Immature natural killer cell (primary cell): ENCODE measurements at regions not wholly inside any gene's neighbourhood (a gene's known extent, or its start where the extent isn't known, plus 50 kb on each side); places are given as distances from the start of the nearest gene placed in this dataset.

Experiments used
- DNase-seq, 3 donors: peaks; one replicate each; pipeline ENCODE4 v3.0.0; 2022; ENCODE audit warnings: mixed read lengths in 1 of 3
- H3K27ac Mint-ChIP-seq, 6 donors: one replicate each; pipeline ENCODE4 v1.8.0; 2020; ENCODE audit warnings: mixed read lengths in 6 of 6, mild to moderate bottlenecking in 5 of 6, inconsistent platforms in 4 of 6, moderate library complexity in 3 of 6
- H3K27me3 Mint-ChIP-seq, 3 donors: one replicate each; pipeline ENCODE4 v1.8.0; 2020 to 2021; ENCODE audit warnings: low read depth in 3 of 3, mild to moderate bottlenecking in 3 of 3, mixed read lengths in 3 of 3, moderate library complexity in 3 of 3, inconsistent platforms in 1 of 3
- H3K36me3 Mint-ChIP-seq, 3 donors: one replicate each; pipeline ENCODE4 v1.8.0; 2020; ENCODE audit warnings: mixed read lengths in 3 of 3, inconsistent platforms in 2 of 3, mild to moderate bottlenecking in 2 of 3
- H3K4me1 Mint-ChIP-seq, 2 donors: one replicate each; pipeline ENCODE4 v1.8.0; 2020; ENCODE audit warnings: inconsistent platforms in 2 of 2, mild to moderate bottlenecking in 2 of 2, mixed read lengths in 2 of 2, moderate library complexity in 1 of 2
- H3K4me3 Mint-ChIP-seq, 5 donors: one replicate each; pipeline ENCODE4 v1.8.0; 2020; ENCODE audit warnings: mild to moderate bottlenecking in 5 of 5, mixed read lengths in 5 of 5, inconsistent platforms in 3 of 5, moderate library complexity in 3 of 5
- H3K9me3 Mint-ChIP-seq, 6 donors: one replicate each; pipeline ENCODE4 v1.8.0; 2020; ENCODE audit warnings: mild to moderate bottlenecking in 6 of 6, mixed read lengths in 6 of 6, inconsistent platforms in 4 of 6, moderate library complexity in 3 of 6

DNA sequence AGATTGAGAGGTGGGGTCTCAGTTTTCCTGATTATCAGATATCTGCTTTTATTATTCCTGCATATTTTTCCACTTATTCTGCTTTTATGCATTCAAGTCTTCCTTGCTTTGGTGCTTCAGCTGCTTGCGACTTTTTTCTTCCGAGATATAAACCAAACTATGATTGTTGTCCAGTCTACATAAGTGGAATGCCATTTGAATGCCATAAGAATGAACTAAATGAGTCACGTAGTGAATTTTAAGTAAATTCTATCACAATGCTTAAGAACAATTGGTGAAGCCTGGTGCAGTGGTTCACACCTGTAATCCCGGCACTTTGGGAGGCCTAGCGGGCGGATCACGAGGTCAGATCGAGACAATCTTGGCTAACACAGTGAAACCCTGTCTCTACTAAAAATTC is 189.1 kb downstream of the PCDH18 start:
- Mint-ChIP-seq H3K4me3 (no peak overlapping the region), H3K4me1 (no peaks in the 10 kb centered on the region), H3K27ac (no peak overlapping the region), H3K9me3 (peaks cover 1 to 33% (median 9%) of the 10 kb centered on the region in 6 donors), H3K36me3 (peaks cover 0 to 4% (median 0%) of the 10 kb centered on the region in 3 donors), H3K27me3 (no peaks in the 10 kb centered on the region)
- no peak for DNase-seq

DNA sequence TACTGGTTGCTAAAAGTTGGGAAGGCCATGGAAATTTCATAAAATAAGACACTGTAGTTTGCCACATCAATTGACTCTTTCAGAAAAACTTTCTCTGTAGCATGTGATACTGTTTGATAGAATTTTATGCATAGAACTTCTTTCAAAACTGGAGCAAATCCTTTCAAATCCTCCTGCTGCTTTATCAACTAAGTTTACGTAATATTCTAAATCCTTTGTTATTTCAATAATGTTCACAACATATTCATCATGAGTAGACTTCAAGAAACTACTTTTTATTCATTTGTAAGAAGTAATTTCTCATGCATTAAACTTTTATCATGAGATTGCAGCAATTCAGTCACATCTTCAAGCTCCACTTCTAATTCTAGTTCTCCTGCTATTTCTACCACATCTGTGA is 199.3 kb downstream of the PCDH18 start:
- Mint-ChIP-seq H3K36me3 (peaks cover 0 to 5% (median 0%) of the 10 kb centered on the region in 3 donors), H3K9me3 (peaks cover 8 to 66% (median 29%) of the 10 kb centered on the region in 6 donors), H3K27me3 (no peaks in the 10 kb centered on the region), H3K27ac (no peak overlapping the region), H3K4me3 (no peak overlapping the region), H3K4me1 (no peaks in the 10 kb centered on the region)
- DNase-seq = no peak

DNA sequence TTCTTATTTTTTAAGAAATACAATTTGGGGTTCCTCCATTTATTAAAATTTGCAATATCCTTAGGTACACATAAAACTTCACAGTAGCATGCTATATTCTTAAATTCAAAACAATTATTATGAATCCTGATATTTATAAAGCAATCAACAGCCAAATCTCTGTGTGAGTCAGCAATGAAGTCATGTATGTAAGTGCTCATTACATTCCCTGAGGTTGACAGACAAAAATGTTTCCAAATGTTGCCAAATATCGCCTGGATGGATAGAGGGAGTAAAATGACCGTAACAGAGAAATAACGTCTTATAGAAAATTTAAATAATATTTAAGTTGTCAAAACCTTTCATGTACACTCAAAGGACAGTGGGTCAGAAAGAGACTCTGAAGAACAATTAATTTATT is 220.0 kb downstream of the PCDH18 start:
- Mint-ChIP-seq H3K9me3 (peaks cover 3 to 25% (median 11%) of the 10 kb centered on the region in 6 donors), H3K27me3 (no peaks in the 10 kb centered on the region), H3K36me3 (no peaks in the 10 kb centered on the region), H3K27ac (no peak overlapping the region), H3K4me1 (no peaks in the 10 kb centered on the region), H3K4me3 (no peak overlapping the region)
- DNase-seq = no peak

DNA sequence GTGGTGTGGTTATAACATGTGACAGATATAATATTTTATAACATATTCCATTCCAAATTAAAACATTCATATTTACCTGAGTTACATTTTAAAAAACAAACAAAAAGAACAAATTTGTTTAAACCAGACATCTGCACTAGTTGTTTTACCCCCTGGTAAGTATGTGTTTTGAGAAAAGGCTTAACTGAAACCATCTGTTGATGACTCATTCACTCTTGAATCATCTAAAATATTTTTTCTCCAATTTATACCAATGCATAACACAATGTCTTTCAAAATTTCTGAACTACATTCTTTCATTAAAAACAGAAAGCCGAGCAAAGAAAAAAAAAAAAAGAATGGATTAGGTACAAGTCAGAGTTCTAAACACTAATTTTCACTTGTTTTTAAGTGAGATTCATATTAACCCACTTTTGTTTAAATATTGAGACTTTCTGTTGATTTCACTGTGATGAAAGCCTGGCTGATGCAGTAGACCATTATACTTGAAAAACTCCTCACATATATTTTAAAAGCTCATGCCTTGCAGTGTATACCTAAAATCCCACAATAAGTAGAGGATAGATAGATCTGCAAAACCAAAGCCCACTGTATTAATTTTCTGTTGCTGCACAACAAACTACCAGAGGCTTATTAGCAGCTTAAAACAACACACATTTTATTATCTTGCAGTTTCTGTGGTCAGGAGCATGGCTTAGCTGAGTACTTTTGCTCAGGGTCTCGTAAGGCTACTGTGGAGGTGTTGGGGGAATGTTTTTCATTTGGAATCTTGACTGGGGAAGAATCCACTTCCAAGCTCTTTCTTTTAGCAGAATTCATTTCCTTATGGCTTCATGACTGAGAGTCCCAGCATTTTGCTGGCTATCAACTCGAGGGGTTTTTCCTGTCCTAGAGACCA is 221.5 kb downstream of the PCDH18 start:
- Mint-ChIP-seq H3K27ac (no peak overlapping the region), H3K4me3 (no peak overlapping the region), H3K4me1 (no peaks in the 10 kb centered on the region), H3K9me3 (peaks cover 2 to 24% (median 10%) of the 10 kb centered on the region in 6 donors), H3K27me3 (no peaks in the 10 kb centered on the region), H3K36me3 (no peaks in the 10 kb centered on the region)
- no peak for DNase-seq

DNA sequence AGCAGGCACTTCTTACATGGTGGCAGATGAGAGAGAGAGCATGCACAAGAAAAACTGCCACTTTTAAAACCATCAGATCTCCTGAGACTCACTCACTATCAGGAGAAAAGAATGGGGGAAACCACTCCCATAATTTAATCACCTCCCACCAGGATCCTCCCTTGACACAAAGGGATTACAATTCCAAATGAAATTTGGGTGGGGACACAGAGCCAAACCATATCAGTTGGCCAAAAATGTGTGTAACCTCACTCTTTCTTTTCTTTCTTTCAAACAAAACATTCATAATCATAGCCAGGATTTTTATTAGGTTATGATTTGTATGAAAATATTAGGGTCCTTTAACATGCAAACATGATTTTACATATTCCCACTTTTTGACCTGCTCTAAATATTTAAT is 222.1 kb downstream of the PCDH18 start:
- no peak for DNase-seq
- Mint-ChIP-seq H3K36me3 (no peaks in the 10 kb centered on the region), H3K4me3 (no peak overlapping the region)

DNA sequence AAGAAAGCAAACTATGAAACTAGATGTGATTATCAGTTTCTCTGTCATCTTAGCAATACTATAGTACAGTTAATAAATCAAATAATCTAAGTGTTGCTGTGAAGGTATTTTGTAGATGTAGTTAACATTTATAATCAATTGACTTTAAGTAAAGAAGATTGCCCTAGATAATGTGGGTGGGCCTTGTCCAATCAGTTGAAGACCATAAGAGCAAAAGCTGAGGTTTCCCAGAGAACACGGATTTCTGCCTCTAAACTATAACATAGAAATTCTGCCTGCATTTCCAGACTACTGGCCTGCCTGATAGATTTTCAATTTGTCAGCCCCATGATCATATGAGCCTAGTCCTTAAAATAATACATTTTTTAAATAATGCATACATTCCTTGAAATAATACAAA is 222.9 kb downstream of the PCDH18 start:
- DNase-seq = no peak
- no peaks in the 10 kb centered on the region for H3K36me3 Mint-ChIP-seq
- no peaks in the 10 kb centered on the region for H3K27me3 Mint-ChIP-seq
- no peaks in the 10 kb centered on the region for H3K4me1 Mint-ChIP-seq
- no peak overlapping the region for H3K4me3 Mint-ChIP-seq
- H3K9me3 Mint-ChIP-seq = peaks cover 2 to 19% (median 11%) of the 10 kb centered on the region in 6 donors
- H3K27ac Mint-ChIP-seq = no peak overlapping the region

More for the DNA sequence above, 222.1 kb downstream of the PCDH18 start:
- H3K27me3 Mint-ChIP-seq = no peaks in the 10 kb centered on the region
- no peaks in the 10 kb centered on the region for H3K4me1 Mint-ChIP-seq
- no peak overlapping the region for H3K27ac Mint-ChIP-seq
- peaks cover 2 to 21% (median 11%) of the 10 kb centered on the region in 6 donors for H3K9me3 Mint-ChIP-seq

DNA sequence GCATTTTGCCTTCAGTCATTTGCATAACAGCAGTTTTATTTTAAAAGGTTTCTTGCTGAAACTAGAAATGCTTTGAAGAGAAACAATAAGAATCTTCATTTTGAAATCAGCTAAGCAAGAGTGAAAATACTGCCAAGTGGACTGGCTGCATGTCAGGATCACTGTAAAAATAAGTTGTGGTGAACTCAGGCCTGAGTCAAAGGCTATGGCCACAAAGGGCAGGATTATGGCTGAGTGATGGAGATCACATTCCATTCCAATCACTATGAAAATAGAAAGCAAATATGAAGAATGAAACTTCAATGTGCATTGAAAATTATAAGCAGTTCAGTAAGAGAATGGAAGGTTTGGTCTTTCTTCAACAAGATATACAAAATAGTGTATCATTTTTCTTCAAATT is 224.5 kb downstream of the PCDH18 start:
- Mint-ChIP-seq H3K36me3 (no peaks in the 10 kb centered on the region), H3K9me3 (peaks cover 2 to 20% (median 12%) of the 10 kb centered on the region in 6 donors), H3K27me3 (no peaks in the 10 kb centered on the region), H3K27ac (no peak overlapping the region), H3K4me1 (no peaks in the 10 kb centered on the region), H3K4me3 (no peak overlapping the region)
- no peak for DNase-seq

DNA sequence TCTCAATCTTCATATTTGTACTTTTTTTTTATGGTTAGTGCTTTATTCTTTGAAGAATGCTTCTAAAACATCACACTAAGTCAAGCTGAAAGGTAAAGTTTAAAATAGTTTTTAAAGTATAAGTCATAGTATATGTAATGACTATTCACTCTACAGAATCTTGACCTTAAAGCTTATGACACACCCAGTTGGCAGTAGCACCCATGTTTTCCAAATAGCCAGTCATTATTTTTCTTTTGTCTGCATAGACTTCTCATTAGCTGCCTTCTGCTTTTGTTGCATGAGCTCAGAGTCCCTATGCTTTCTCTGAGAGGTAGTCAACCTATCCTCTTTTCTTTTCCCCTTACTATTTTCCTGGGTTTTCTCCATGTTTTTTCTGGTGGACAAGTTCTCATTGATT is 231.5 kb downstream of the PCDH18 start:
- DNase-seq = no peak
- H3K4me3 Mint-ChIP-seq = no peak overlapping the region
- H3K4me1 Mint-ChIP-seq = no peaks in the 10 kb centered on the region
- H3K9me3 Mint-ChIP-seq = peaks cover 8 to 33% (median 20%) of the 10 kb centered on the region in 6 donors
- no peaks in the 10 kb centered on the region for H3K36me3 Mint-ChIP-seq
- no peaks in the 10 kb centered on the region for H3K27me3 Mint-ChIP-seq
- H3K27ac Mint-ChIP-seq = no peak overlapping the region

DNA sequence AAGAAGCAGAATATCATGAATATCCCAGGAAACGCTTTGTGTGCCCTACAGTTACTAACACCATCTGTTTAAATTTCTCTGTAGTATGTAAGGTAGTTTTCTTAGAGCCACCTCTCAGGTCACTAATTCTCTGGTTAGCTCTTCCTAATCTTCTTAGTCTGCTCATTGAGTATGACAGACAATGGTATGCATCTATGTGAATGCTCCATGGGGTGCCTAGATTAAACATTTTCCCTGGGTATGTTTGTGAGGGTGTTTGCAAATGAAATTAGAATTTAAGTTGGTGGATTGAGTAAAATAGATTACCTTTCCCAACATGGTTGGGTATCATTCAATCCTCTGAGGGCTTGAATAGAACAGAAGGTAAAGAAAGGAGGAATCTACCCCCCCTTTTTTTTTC is 233.0 kb downstream of the PCDH18 start:
- Mint-ChIP-seq H3K4me3 (no peak overlapping the region), H3K27ac (no peak overlapping the region), H3K36me3 (no peaks in the 10 kb centered on the region), H3K4me1 (no peaks in the 10 kb centered on the region), H3K9me3 (peaks cover 11 to 29% (median 20%) of the 10 kb centered on the region in 6 donors), H3K27me3 (no peaks in the 10 kb centered on the region)
- no peak for DNase-seq

DNA sequence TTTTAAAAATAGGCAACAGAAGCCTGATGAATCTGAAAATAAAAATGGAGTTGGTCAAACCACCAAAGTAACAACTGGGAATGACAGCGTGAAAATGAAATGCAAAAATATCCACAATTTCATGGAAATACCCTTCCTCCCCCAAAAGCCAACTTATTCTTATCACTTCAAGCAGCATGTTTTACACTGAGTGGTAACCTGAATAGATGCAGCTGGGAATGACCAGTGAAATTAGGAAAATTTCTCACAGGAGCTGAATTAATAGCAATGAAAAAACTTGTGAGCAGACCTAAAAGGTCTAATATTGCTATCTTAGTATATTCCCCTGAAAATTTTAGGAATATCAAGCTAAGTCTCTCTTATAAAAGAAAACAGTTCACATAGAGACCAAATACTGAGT is 239.0 kb downstream of the PCDH18 start:
- Mint-ChIP-seq H3K27ac (no peak overlapping the region), H3K36me3 (no peaks in the 10 kb centered on the region), H3K4me3 (no peak overlapping the region), H3K9me3 (peaks cover 2 to 30% (median 15%) of the 10 kb centered on the region in 6 donors), H3K27me3 (no peaks in the 10 kb centered on the region), H3K4me1 (no peaks in the 10 kb centered on the region)
- DNase-seq = no peak

DNA sequence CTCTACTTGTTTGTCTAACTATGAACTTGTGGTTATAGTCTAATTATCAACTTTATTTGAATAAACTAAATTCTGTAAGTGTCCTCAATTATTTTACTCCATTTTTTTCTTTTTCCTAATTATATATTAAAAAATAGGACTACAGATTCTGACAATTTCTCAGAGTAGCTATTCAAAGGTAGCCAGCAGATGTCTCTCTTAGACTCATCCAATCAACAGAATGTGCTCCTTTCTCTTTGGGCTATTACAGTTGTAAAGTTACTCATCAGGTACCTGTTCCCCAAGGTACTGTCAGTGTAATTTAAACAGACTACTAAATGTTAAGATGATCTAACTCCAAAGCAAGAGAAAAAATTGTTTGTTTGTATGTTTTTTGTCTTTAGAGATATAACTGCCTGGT is 248.6 kb downstream of the PCDH18 start:
- Mint-ChIP-seq H3K4me3 (no peak overlapping the region), H3K4me1 (no peaks in the 10 kb centered on the region)

DNA sequence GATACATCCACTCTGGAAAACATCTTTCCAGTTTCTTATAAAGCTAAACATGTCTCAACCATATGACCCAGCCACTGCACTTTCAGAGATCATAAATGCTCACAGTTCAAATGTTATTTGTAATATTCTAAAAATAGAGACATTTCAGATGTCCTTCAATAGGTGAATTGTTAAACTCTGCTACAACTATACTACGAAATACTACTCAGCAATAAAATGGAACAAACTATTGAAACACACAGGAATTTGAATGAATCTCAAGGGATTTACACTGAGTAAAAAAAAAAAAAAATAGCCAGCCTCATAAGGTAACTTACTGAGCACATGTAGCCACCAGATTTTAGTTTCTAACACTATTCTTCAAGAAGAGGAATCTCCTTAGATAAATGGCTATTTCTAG is 253.9 kb downstream of the PCDH18 start:
- H3K9me3 Mint-ChIP-seq = peaks cover 2 to 27% (median 8%) of the 10 kb centered on the region in 6 donors
- no peaks in the 10 kb centered on the region for H3K4me1 Mint-ChIP-seq
- H3K36me3 Mint-ChIP-seq = no peaks in the 10 kb centered on the region
- no peak overlapping the region for H3K4me3 Mint-ChIP-seq
- no peaks in the 10 kb centered on the region for H3K27me3 Mint-ChIP-seq
- DNase-seq = no peak
- no peak overlapping the region for H3K27ac Mint-ChIP-seq

More for the DNA sequence above, 248.6 kb downstream of the PCDH18 start:
- Mint-ChIP-seq H3K27me3 (no peaks in the 10 kb centered on the region), H3K36me3 (no peaks in the 10 kb centered on the region), H3K27ac (no peak overlapping the region), H3K9me3 (peaks cover 3 to 29% (median 7%) of the 10 kb centered on the region in 6 donors)
- no peak for DNase-seq

DNA sequence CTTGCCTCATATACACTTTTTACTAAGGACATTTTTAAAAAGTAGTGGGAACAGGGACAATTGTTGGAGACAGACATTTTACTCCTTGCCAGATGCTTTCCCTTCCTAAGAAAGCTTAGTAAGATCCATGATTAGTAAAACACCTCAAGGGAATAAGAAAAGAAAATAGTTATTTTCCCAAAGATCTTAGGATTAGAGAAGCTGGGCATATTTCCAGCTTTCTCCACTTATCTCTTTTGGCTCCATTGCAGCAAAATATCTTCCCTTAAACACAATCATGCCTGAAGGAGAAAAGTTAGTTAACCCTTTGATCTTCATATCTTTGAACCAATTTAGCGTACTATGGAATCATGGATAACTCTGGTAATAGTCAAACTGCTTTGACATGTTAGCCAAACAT is 257.9 kb downstream of the PCDH18 start:
- H3K9me3 Mint-ChIP-seq = peaks cover 2 to 16% (median 6%) of the 10 kb centered on the region in 6 donors
- H3K27ac Mint-ChIP-seq = no peak overlapping the region
- no peak overlapping the region for H3K4me3 Mint-ChIP-seq
- H3K27me3 Mint-ChIP-seq = no peaks in the 10 kb centered on the region
- no peaks in the 10 kb centered on the region for H3K36me3 Mint-ChIP-seq
- no peak for DNase-seq
- H3K4me1 Mint-ChIP-seq = no peaks in the 10 kb centered on the region

DNA sequence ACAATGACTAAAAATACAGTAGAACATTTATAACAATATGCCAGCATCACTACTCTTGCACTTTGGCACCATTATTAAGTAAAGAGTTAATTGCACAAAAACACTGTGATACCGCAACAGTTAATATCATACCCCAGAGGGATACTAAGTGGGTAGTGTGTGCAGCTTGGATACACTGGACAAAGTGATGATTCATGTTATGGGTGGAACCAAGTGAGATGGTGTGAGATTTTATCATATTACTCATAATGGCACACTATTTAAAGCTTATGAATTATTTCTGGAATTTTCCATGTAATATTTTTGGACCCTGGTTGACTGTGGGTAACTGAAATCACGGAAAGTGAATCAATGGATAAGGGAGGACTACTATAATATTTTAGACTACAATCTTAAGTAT is 265.3 kb downstream of the PCDH18 start:
- Mint-ChIP-seq H3K27ac (no peak overlapping the region), H3K4me3 (no peak overlapping the region), H3K9me3 (peaks cover 0 to 26% (median 11%) of the 10 kb centered on the region in 6 donors), H3K4me1 (no peaks in the 10 kb centered on the region), H3K36me3 (no peaks in the 10 kb centered on the region), H3K27me3 (no peaks in the 10 kb centered on the region)
- DNase-seq = no peak

DNA sequence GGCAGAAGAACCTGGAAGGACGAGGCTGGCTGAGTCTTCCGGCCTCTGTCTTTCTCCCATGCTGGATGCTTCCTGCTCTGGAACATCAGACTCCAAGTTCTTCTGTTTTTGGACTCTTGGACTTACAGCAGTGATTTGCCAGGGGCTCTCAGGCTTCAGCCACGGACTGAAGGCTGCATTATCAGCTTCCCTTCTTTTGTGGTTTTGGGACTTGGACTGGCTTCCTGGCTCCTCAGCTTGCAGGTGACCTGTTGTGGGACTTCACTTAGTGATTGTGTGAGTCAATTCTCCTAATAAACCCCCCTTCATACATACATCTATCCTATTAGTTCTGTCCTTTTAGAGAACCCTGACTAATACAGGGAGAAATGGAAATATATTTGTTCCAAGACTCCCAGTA is 265.8 kb downstream of the PCDH18 start:
- no peak overlapping the region for H3K27ac Mint-ChIP-seq
- no peaks in the 10 kb centered on the region for H3K36me3 Mint-ChIP-seq
- H3K9me3 Mint-ChIP-seq = peaks cover 0 to 26% (median 11%) of the 10 kb centered on the region in 6 donors
- no peak overlapping the region for H3K4me3 Mint-ChIP-seq
- no peak for DNase-seq
- H3K27me3 Mint-ChIP-seq = no peaks in the 10 kb centered on the region
- no peaks in the 10 kb centered on the region for H3K4me1 Mint-ChIP-seq
